Urothelium cell line (cell line): ENCODE measurements at regions not wholly inside any gene's neighbourhood (a gene's known extent, or its start where the extent isn't known, plus 50 kb on each side); places are given as distances from the start of the nearest gene placed in this dataset.

Experiments
- DNase-seq: peaks from one replicate; pipeline ENCODE4 v3.0.0; 2011; ENCODE audit warnings: low spot score, mixed read lengths
- FAIRE-seq: peaks from 2 replicates; lab custom pipeline; 2011; peaks lifted over from hg19 to GRCh38; lab: Jason Lieb, UNC

DNA sequence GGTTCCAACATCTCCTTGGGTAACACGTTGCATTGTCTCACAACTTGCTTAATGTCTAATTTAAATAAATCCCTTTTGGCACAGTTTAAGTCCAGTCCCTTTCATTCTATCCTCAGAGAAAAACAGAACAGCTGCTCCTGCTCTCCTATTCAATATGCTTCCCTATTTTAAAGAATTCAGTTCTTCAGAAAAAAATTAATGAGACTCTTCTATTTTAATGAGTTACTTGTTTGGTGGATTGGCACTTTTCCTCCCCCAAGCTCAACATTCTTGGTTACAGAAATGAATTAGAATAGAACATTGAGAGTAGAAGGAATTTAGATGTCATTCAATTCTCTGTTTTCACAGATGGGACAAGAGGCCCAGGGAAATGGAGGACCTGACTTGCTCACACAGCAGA lies 116.9 kb upstream of the ATP8B1 start:
- no peak for FAIRE-seq
- no peak for DNase-seq

DNA sequence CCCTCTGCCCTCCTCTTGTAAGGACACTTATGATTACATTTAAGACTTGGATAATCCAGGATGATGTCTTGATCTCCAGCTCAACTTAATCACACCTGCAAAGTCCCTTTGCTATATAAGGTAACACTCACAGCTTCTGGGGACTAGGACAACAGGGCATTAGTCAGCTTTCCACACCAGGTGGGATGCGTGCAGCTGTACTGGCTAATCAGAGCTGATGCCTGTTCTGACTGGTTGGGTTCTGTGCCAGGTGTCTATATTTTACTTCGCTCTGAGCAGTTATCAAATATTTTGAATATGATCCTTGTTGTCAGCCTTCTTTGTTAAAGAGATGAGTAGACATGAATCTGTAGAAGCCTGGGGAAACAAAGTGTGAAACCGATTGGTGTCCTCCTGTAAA lies 115.5 kb upstream of the ATP8B1 start:
- DNase-seq (no peak), FAIRE-seq (no peak)

GRCh38 chr18:57916684-57917083 lies 113.6 kb upstream of the ATP8B1 start:
- FAIRE-seq: no peak
- no peak for DNase-seq

DNA sequence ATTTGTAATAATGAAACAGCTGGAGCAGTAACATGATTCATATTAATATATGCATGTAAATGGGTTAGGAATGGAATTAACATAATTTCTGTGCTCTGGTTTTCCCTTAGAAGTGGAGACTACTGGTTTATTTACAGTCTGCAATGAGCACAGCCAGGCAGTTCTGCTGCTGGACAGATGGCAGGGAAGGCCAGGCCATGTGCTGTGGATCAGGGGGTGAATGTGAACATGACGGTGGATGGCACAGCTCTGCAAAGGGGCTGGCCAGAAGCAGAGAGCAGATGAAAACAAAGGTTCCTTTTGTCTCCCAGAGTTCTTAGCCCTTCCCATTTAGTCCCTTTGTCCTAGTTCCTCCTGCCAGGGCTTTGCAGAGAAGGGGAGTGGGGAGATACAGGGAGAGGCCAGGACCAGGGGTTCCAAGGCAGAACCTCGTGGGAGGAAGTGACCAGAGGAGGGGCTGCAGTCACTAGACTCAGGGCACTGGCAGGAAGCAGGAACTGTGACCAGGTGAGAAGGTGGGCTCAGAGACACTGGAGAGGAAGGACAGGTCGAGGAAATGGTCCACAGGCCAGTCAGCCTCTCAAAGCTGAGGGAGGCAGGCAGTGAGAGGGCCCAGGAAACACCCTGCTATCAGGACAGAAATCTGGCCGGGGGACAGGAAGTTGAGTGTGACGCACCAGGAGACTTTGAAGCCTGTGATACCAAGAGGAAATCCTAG lies 112.9 kb upstream of the ATP8B1 start:
- FAIRE-seq (no peak), DNase-seq (no peak)

DNA sequence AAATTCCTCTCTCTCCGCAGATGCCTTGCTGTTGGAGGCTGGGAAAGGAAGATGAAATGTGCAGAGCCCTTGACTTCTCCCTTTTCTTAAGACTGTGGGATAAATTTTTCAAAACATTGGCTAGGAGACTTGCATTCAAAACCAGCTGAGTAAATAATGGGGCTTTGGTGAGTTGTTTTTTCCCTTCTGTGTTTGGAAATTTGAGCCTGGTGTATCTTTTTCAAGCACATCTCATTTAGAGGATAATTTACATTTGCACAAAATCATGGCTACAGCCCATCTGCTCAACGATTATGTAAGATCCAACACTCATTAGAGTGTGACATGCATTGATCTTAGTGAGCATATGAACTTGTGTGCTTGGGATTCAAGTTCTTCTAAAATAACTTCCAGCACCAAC lies 112.1 kb upstream of the ATP8B1 start:
- DNase-seq: no peak
- no peak for FAIRE-seq

DNA sequence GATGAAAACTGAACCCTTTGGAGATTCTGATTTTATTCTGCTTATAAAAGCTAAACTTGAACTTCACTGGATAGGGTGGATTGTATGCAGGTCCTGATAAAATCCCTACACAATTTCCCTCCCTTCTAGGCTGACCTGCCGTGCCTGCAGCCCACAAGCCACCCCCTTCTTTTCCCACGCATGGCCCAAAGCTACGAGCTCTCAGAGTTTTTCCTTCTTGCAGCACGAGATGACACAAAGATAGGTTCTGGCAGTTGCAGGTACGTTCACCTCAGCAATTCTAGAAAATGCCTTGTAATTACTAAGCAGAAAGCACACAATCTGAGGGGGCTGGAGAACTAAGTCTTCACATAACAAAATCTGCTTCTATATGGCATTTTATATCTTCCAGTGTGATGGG lies 110.6 kb upstream of the ATP8B1 start:
- FAIRE-seq (no peak), DNase-seq (no peak)

DNA sequence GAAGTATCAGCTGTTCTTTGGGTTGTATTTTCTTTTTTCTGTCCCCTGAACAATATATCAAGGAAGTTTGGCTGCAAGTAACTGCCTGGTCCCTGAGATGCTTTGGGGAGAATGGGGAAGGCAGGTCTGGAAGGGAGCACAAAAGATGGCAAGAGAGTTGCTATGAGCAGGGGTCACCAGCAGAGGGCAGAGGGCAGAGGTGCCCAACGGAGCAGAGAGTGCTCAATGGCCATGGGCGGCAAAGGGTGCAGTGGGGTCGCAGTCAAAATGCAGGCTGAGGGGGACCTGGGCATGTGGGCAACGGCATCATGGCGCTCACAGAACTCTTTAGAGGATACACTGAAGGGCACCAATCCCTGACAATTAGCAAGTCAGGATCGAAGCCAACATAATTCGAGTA lies 107.7 kb upstream of the ATP8B1 start:
- FAIRE-seq: no peak
- DNase-seq: no peak

DNA sequence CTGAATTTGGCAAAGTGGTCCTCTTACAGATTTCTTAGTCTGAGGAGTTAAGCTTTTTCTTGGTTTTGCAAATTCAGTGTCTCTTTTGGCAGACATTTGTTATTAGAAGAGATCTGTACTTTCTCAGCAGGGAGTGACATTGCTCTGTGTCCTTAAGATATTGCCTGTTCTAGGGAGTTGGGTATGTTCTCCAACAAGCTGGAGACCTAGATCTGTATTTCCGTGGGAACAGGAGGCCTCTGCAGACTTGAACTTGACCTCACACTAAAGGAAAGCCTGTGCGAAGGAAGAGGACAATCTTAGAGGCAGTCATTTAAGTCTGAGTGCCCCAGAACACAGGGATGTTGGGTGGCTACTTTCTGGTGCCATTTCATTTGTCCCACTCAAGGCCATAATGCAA lies 107.0 kb upstream of the ATP8B1 start:
- DNase-seq: no peak
- no peak for FAIRE-seq

GRCh38 chr18:57909620-57910019 lies 106.5 kb upstream of the ATP8B1 start:
- no peak for FAIRE-seq

GRCh38 chr18:57908092-57908491 lies 105.0 kb upstream of the ATP8B1 start:
- FAIRE-seq: no peak
- no peak for DNase-seq

More at GRCh38 chr18:57909620-57910019, 106.5 kb upstream of the ATP8B1 start:
- peak; percentile 49 for DNase-seq

GRCh38 chr18:57907550-57907949 lies 104.4 kb upstream of the ATP8B1 start:
- FAIRE-seq: no peak

DNA sequence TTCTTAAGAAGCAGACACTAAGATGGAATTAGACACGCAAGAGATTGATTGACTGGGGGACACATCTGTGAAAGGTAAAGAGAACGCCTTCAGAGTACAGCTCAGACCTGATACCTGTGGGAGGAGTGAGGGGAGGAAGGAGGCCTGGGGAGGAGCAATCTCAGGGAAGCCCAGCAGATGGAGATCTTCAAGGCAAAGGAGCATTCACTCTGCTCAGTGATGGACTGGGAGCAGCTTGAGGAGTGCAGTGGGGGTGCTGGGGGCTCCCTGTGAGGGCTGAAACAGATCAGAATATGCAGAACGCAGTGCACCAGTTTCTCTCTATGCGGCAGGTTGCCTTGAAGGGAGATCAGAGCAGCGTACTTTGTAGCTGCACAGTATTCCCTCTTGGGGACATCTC lies 103.7 kb upstream of the ATP8B1 start:
- no peak for DNase-seq
- FAIRE-seq: no peak

More at GRCh38 chr18:57907550-57907949, 104.4 kb upstream of the ATP8B1 start:
- no peak for DNase-seq

DNA sequence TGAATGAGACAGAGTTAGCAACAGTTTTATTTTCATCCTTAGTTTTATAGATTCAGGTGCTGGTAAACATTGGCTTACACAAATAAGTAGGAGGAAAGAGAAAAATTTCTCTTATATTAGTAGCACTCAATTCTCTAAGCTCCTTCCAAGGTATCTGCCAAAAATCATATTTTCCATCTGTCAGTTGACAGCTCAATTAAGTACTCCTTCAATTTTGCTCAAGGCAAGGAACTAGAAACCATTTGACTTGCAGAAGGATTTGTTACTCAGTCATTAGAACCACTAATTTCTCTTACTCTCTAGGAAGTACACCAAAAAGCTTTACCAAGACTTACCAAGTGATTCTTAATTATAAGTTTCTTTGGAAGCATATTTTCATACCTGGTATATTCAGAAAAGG lies 101.4 kb upstream of the ATP8B1 start:
- FAIRE-seq (no peak), DNase-seq (no peak)

GRCh38 chr18:57902721-57903120 lies 99.6 kb upstream of the ATP8B1 start:
- FAIRE-seq (no peak), DNase-seq (no peak)

DNA sequence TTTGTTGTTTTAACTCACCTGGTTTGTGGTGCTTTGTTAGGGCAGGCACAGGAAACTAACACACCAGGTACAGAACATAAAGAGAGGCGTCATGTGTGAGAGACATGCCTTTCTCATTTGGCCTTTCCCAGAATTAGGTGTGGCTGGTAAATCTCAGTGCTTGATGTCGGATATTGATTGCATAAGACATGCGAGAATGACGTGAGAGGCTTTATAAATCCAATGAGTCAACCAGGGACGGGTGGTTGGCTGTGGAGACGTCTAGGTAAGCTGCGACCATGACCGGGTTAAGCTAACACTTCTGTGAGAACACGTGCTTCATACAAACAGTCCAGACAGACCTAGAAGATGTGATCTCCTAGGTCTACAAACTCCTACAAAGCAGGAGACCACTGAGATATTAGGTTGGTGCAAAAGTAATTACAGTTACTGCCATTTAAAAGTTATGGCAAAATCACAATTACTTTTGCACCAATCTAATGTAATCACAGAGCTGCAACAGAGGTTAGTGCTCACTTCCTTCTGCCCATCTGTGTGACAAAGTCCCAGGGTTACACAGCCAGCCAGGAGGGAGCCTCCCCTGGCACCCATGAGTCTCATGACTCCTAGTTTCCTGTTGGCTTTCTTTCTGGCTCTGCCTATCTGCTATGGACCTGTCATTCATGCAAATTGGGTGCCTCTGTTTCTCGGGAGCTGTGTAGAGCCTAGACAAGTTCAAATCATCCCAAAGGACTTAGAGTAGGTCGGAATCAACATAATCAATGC lies 98.9 kb upstream of the ATP8B1 start:
- no peak for FAIRE-seq
- DNase-seq: no peak

DNA sequence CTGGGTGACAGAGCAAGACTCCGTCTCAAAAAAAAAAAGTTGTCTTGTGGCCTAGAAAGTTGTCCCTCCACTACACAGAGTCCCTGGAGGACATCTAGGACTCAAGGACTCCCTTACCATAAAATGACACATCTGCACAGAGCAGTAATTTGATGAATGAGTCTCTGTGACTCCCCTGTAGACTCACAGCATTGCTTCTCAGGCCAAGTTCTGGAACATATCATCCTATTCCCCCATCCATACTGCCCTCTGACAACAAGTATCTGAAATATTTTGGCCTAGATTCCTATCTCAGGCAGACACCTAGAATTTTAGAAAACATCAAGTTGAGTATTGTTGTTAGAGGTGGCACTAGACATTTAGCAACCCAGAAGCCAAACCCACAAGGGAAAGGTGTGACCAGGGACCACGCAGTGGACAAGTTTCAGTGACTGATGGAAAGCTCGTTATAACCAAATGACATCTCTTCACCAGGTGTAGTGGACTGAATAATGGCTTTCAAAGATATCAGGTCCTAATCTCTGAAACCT lies 97.9 kb upstream of the ATP8B1 start:
- DNase-seq (no peak), FAIRE-seq (no peak)

DNA sequence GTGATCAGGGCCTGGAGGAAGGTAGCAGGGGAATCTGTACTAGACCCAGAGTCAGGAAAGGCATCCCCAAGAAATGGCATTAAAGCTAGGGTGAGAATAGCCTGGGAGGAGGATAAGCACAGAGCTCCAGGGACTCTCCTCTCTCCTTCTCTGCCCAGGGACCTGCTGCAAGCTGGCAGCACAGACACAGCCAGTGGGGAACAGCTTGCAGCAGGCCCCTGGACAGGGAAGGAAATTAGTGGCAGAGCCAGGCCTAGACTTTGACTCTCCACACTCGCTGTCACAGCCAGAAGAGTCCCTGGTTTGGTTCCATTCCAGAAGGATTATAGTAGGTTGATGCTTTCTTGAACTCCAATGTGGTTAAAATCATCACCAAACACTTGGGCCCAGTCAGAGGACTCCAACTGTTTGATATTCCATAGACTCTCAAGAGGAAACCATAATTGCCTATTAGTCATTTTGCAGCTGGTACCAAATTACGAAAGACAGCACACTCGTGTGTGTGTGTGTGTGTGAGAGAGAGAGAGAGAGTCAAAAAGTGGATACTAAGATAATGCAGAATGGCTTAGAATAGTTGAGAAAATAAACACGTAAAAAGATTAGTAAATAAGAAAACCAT lies 95.5 kb upstream of the ATP8B1 start:
- no peak for DNase-seq
- no peak for FAIRE-seq

- no peak for DNase-seq
- no peak for FAIRE-seq
These were observed 92.1 kb upstream of the ATP8B1 start for GRCh38 chr18:57895182-57895581.

DNA sequence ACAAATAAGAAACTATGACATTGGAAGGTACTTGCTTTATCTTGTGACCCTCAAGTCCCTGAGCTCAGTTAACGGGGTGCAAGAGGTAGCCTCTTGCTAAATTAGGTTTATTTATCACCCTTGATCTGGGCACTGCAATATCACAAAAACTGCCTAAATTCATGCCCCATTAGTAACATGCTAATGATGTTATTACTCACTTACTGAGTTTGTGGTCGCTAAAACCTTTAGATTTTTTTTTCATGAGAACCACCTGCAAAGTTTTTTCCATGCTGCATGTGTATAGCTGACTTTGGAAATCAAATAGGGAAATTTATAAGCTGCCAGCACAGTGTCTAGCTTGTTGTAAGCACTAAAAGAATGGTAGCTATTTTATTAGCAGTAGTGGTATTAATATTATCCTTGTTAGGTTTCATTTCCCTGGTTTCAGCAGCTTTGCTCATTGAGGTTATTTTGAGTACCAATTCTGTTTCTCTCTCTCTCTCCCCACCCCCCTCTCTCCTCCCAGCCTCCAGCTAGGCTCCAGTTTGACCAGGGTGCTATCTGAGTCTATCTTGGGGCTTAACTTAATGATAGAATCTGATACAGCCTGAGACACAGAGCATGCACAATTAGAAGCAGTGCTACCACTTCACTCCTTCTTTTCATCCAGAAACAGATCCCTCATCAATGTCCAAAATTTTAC lies 88.7 kb upstream of the ATP8B1 start:
- FAIRE-seq (no peak), DNase-seq (no peak)

DNA sequence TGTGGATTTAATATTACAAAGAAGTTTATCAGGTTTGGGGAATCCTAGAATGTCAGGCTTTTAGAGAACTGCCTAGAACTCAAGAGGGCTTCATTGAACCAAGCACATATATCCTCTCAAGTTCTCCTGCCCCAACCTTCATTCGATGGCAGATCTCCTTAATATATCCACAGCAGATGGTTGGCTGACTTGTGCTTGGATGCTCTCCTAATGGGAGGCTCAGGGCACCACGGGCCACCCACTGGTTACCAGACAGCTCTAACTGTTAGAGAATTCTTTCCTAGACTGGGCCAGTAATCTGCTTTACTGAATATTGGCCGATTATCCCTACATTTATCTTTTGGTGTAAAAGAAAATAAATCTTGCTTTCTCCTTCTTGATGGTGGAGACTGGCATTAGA lies 87.2 kb upstream of the ATP8B1 start:
- FAIRE-seq: no peak
- DNase-seq: no peak

DNA sequence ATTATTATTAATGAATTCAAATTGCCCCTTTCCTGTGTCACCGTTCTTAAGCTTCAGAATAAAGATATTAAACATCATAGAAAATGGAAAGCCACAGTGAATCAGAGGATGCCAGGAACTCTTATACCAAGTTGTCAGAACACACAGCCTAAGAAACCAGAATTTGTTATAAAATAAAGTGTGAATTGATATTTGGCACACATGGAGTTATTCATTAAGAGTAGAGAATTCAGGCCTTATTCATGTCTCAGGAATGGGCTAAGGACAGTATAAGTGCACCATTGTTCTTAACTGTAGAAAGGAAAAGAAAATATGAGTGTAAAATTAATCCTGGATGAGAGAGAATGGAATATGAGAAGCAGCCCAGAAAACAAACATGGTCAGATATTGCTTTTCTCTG lies 86.7 kb upstream of the ATP8B1 start:
- DNase-seq: no peak
- no peak for FAIRE-seq
